IMR-90 (cell line): ENCODE measurements at regions not wholly inside any gene's neighbourhood (a gene's known extent, or its start where the extent isn't known, plus 50 kb on each side); places are given as distances from the start of the nearest gene placed in this dataset.

Experiments used
- ATAC-seq: fragments of 200-7000 bp; cut with Tn5 transposase; 2 replicates; pipeline ENCODE4 v1.9.1; 2020; ENCODE audit warnings: low read depth, mild to moderate bottlenecking, moderate library complexity
- BruUV-seq: library from RNA; stranded (reverse); fragments of 400-500 nt; replicated peaks from 2 replicates; lab custom pipeline; 2021; lab: Mats Ljungman, UMichigan
- CTCF ChIA-PET: fragments of 300-600 bp; formaldehyde crosslinking; extraction: SDS; loops from one replicate; lab custom pipeline; 2021; ENCODE audit warnings: antibody characterized with exemption; lab: Yijun Ruan, JAX
- POLR2A ChIA-PET: fragments of 300-600 bp; sonication (Branson Sonifier 250); formaldehyde crosslinking; loops from one replicate; lab custom pipeline; 2022; ENCODE audit warnings: antibody characterized with exemption; ENCODE audit not compliant: unreplicated experiment; lab: Charles Lee
- DNase-seq: peaks from one replicate; pipeline ENCODE4 v3.0.0; 2013
- H2AFZ ChIP-seq: replicated peaks from 2 replicates; pipeline ENCODE3; 2013; ENCODE audit warnings: low read length, mild to moderate bottlenecking; ENCODE audit not compliant: poor library complexity
- H2AK5ac ChIP-seq: 2 replicates; pipeline ENCODE4 v1.6.1; 2013; ENCODE audit warnings: low read depth, low read length, inconsistent platforms
- H2AK9ac ChIP-seq: replicated peaks from 2 replicates; pipeline ENCODE3; 2013; ENCODE audit warnings: mild to moderate bottlenecking, low read depth, low read length, moderate library complexity; ENCODE audit not compliant: poor library complexity
- H2BK120ac ChIP-seq: 2 replicates; pipeline ENCODE4 v1.6.1; 2013; ENCODE audit warnings: low read depth, low read length, inconsistent platforms
- H2BK15ac ChIP-seq: 3 replicates; pipeline ENCODE4 v1.6.1; 2013; ENCODE audit warnings: low read depth, low read length, inconsistent platforms
- H2BK20ac ChIP-seq: 2 replicates; pipeline ENCODE4 v1.6.1; 2013; ENCODE audit warnings: low read depth, mild to moderate bottlenecking, inconsistent platforms, low read length, moderate library complexity
- H2BK5ac ChIP-seq: 2 replicates; pipeline ENCODE4 v1.6.1; 2013; ENCODE audit warnings: mild to moderate bottlenecking, low read depth, low read length, inconsistent platforms; ENCODE audit not compliant: poor library complexity, severe bottlenecking
- H3K14ac ChIP-seq: replicated peaks from 2 replicates; pipeline ENCODE4 v1.6.1; 2013; ENCODE audit warnings: low read depth, low read length, inconsistent platforms
- H3K18ac ChIP-seq: 2 replicates; pipeline ENCODE4 v1.6.1; 2013; ENCODE audit warnings: low read depth, low read length, control low read depth
- H3K23ac ChIP-seq: 2 replicates; pipeline ENCODE4 v1.6.1; 2013; ENCODE audit warnings: low read depth, low read length, inconsistent platforms
- H3K27ac ChIP-seq: 2 replicates; pipeline ENCODE4 v1.5.1; 2013; ENCODE audit warnings: mild to moderate bottlenecking, control low read depth, low read length; ENCODE audit not compliant: insufficient read depth
- H3K27me3 ChIP-seq: 2 replicates; pipeline ENCODE4 v1.6.1; 2013; ENCODE audit warnings: low read length; ENCODE audit not compliant: control insufficient read depth, insufficient read depth
- H3K36me3 ChIP-seq: 2 replicates; pipeline ENCODE4 v1.6.1; 2013; ENCODE audit warnings: low read length, mixed read lengths; ENCODE audit not compliant: control insufficient read depth, insufficient read depth
- H3K4ac ChIP-seq: 2 replicates; pipeline ENCODE4 v1.6.1; 2013; ENCODE audit warnings: low read depth, low read length, inconsistent platforms
- H3K4me1 ChIP-seq: 2 replicates; pipeline ENCODE4 v1.6.1; 2013; ENCODE audit warnings: low read length, mixed read lengths; ENCODE audit not compliant: control insufficient read depth, insufficient read depth
- H3K4me2 ChIP-seq: 2 replicates; pipeline ENCODE4 v1.6.1; 2013; ENCODE audit warnings: low read depth, mild to moderate bottlenecking, control low read depth, low read length, moderate library complexity
- H3K4me3 ChIP-seq: 2 replicates; pipeline ENCODE4 v1.5.1; 2013; ENCODE audit warnings: low read depth, mild to moderate bottlenecking, control low read depth, low read length, moderate library complexity; ENCODE audit not compliant: insufficient read depth
- H3K56ac ChIP-seq: 2 replicates; pipeline ENCODE4 v1.6.1; 2013; ENCODE audit warnings: low read length, inconsistent platforms; ENCODE audit not compliant: insufficient read depth; ENCODE audit errors: extremely low read depth
- H3K79me1 ChIP-seq, 2 experiments: 2 replicates each; pipeline ENCODE4 v1.6.1; 2013; ENCODE audit warnings: low read length in 2 of 2, inconsistent platforms in 1 of 2, low read depth in 1 of 2
- H3K9ac ChIP-seq: 2 replicates; pipeline ENCODE4 v1.6.1; 2013; ENCODE audit warnings: low read depth, low read length, control low read depth
- H3K9me1 ChIP-seq: 2 replicates; pipeline ENCODE4 v1.6.1; 2013; ENCODE audit warnings: low read length, inconsistent platforms; ENCODE audit not compliant: insufficient read depth
- H3K9me3 ChIP-seq: 2 replicates; pipeline ENCODE4 v1.6.1; 2013; ENCODE audit warnings: low read length; ENCODE audit not compliant: control insufficient read depth, insufficient read depth
- H4K20me1 ChIP-seq: 2 replicates; pipeline ENCODE4 v1.6.1; 2013; ENCODE audit warnings: low read length, inconsistent platforms; ENCODE audit not compliant: insufficient read depth
- H4K5ac ChIP-seq: 2 replicates; pipeline ENCODE4 v1.6.1; 2013; ENCODE audit warnings: mild to moderate bottlenecking, low read depth, low read length, control low read depth
- H4K8ac ChIP-seq, 2 experiments: 2 replicates each; pipeline ENCODE4 v1.6.1; 2013; ENCODE audit warnings: low read depth in 2 of 2, low read length in 2 of 2, control low read depth in 1 of 2, inconsistent platforms in 1 of 2
- H4K91ac ChIP-seq: 2 replicates; pipeline ENCODE4 v1.6.1; 2013; ENCODE audit warnings: low read depth, low read length, inconsistent platforms; ENCODE audit not compliant: insufficient read depth
- BHLHE40 ChIP-seq: fragments of 150-350 bp; IDR thresholded peaks from 2 replicates; pipeline ENCODE4 v1.6.1; 2016; ENCODE audit warnings: mild to moderate bottlenecking, low read depth, low read length
- CEBPB ChIP-seq: IDR thresholded peaks from 2 replicates; pipeline ENCODE4 v1.6.1; 2012; ENCODE audit warnings: low read depth, low read length, improper control_type of control experiment
- CHD1 ChIP-seq: IDR thresholded peaks from 2 replicates; pipeline ENCODE4 v1.6.1; 2012; ENCODE audit warnings: low read depth, low read length, improper control_type of control experiment
- FOS ChIP-seq: fragments of 150-350 bp; IDR thresholded peaks from 2 replicates; pipeline ENCODE4 v1.6.1; 2016; ENCODE audit warnings: low read depth, low read length
- MAFK ChIP-seq: IDR thresholded peaks from 2 replicates; pipeline ENCODE4 v1.6.1; 2012; ENCODE audit warnings: low read depth, low read length, improper control_type of control experiment
- MAZ ChIP-seq: IDR thresholded peaks from 2 replicates; pipeline ENCODE4 v1.6.1; 2012; ENCODE audit warnings: low read depth, mild to moderate bottlenecking, low read length, improper control_type of control experiment, moderate library complexity, borderline replicate concordance
- MXI1 ChIP-seq: IDR thresholded peaks from 2 replicates; pipeline ENCODE4 v1.6.1; 2012; ENCODE audit warnings: low read depth, mild to moderate bottlenecking, low read length, moderate library complexity, borderline replicate concordance
- NFE2L2 ChIP-seq: fragments of 150-350 bp; IDR thresholded peaks from 2 replicates; pipeline ENCODE4 v1.6.1; 2016; ENCODE audit warnings: low read depth, mild to moderate bottlenecking, low read length
- POLR2A ChIP-seq: IDR thresholded peaks from 2 replicates; pipeline ENCODE4 v1.6.1; 2012; ENCODE audit warnings: mild to moderate bottlenecking, low read depth, low read length
- RCOR1 ChIP-seq: IDR thresholded peaks from 2 replicates; pipeline ENCODE4 v1.6.1; 2012; ENCODE audit warnings: mild to moderate bottlenecking, low read length, improper control_type of control experiment; ENCODE audit not compliant: insufficient replicate concordance
- RFX5 ChIP-seq: IDR thresholded peaks from 2 replicates; pipeline ENCODE4 v1.8.0; 2012; ENCODE audit warnings: low read depth, mild to moderate bottlenecking, low read length, moderate library complexity
- SMC3 ChIP-seq: fragments of 150-350 bp; IDR thresholded peaks from 2 replicates; pipeline ENCODE4 v1.6.1; 2016; ENCODE audit warnings: low read depth, mild to moderate bottlenecking, antibody characterized with exemption, low read length, moderate library complexity
- WGBS, 2 experiments: methylation state at CpG; one replicate each; pipeline versions ENCODE4 v1.1.5 to v1.1.7; 2013; ENCODE audit warnings: missing lambda C conversion rate in 2 of 2; ENCODE audit not compliant: insufficient read length in 1 of 2; ENCODE audit errors: extremely low coverage in 2 of 2; 5-methylcytosine and 5-hydroxymethylcytosine counted together
- dilution Hi-C: fragments of 300-500 bp; cut with HindIII; formaldehyde crosslinking; loops from one replicate; pipeline ENCODE4 v1.14.3; 2018; ENCODE audit warnings: low sequenced_read_pairs; ENCODE audit not compliant: unreplicated experiment
- in situ Hi-C: fragments of 300-500 bp; cut with MboI; formaldehyde crosslinking; loops from 3 replicates; pipeline ENCODE4 v1.14.3; 2019; ENCODE audit warnings: low sequenced_read_pairs, inconsistent platforms, mixed read lengths
- intact Hi-C: fragments of 100-400 bp; cut with micrococcal nuclease; formaldehyde crosslinking; loops from 2 replicates; pipeline ENCODE4 v1.10.0; 2022
- TF ChIP-seq, protein P1 (sequence below): fragments of 150-350 bp; IDR thresholded peaks from 2 replicates; pipeline ENCODE4 v1.6.1; 2016; ENCODE audit warnings: low read depth, mild to moderate bottlenecking, low read length, moderate library complexity, borderline replicate concordance
- TF ChIP-seq, protein P2 (sequence below): conservative IDR thresholded peaks from 2 replicates; pipeline ENCODE4 v1.5.1; 2012; ENCODE audit warnings: mild to moderate bottlenecking, low read depth, low read length, improper control_type of control experiment
- TF ChIP-seq, protein P3 (sequence below): fragments of 150-350 bp; IDR thresholded peaks from 2 replicates; pipeline ENCODE4 v1.6.1; 2017; ENCODE audit warnings: mild to moderate bottlenecking, antibody characterized with exemption, low read length, low read depth

DNA sequence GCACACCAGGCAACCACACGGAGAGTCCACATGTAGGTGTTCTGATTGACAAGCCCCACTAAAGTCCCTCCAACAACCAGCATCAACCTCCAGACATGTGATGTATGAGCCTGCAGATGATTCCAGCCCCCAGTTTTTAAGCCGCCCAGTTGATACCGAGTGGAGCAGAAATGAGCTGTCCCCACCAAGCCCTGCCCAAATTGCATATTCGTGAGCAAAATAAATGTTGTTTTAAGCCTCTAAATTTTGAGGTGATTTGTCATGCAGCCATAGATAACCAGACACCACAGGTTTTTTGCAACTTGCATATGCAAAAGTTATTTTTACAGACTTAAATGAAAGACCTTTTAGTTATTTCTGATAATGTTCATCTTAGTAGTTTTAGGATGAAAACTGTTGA lies 187.7 kb downstream of the PIK3R1 start:
- Histone ChIP-seq H4K8ac (no peak overlapping the region), H2BK120ac (no peak overlapping the region), H3K27ac (no peak overlapping the region), H2AFZ (no peak overlapping the region), H3K4me3 (no peak overlapping the region), H3K36me3 (no peaks in the 10 kb centered on the region), H3K9ac (no peak overlapping the region), H3K23ac (no peak overlapping the region), H3K14ac (no peak overlapping the region), H2AK9ac (no peak overlapping the region), H2BK15ac (no peak overlapping the region), H3K79me1 (no peaks in the 10 kb centered on the region), H4K91ac (no peak overlapping the region), H3K4me1 (no peaks in the 10 kb centered on the region), H4K20me1 (no peaks in the 10 kb centered on the region), H3K9me3 (no peaks in the 10 kb centered on the region), H3K4me2 (no peak overlapping the region), H2BK5ac (no peak overlapping the region), H4K5ac (no peak overlapping the region), H3K9me1 (no peaks in the 10 kb centered on the region), H3K4ac (no peak overlapping the region), H3K18ac (no peak overlapping the region), H3K56ac (no peak overlapping the region), H2BK20ac (no peak overlapping the region), H3K27me3 (no peaks in the 10 kb centered on the region), H2AK5ac (no peak overlapping the region)
- CTCF ChIA-PET, result no interaction called here
- BruUV-seq, result no TSS peak
- POLR2A ChIA-PET, result no interaction called here
- dilution Hi-C loops, result no loop called here
- ATAC-seq, result no peak
- no peak for DNase-seq
- TF ChIP-seq BHLHE40, result no peak
- TF ChIP-seq, protein P1, sequence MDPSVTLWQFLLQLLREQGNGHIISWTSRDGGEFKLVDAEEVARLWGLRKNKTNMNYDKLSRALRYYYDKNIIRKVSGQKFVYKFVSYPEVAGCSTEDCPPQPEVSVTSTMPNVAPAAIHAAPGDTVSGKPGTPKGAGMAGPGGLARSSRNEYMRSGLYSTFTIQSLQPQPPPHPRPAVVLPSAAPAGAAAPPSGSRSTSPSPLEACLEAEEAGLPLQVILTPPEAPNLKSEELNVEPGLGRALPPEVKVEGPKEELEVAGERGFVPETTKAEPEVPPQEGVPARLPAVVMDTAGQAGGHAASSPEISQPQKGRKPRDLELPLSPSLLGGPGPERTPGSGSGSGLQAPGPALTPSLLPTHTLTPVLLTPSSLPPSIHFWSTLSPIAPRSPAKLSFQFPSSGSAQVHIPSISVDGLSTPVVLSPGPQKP, result no peak
- TF ChIP-seq RFX5, result no peak
- TF ChIP-seq CEBPB, result no peak
- TF ChIP-seq, protein P2, sequence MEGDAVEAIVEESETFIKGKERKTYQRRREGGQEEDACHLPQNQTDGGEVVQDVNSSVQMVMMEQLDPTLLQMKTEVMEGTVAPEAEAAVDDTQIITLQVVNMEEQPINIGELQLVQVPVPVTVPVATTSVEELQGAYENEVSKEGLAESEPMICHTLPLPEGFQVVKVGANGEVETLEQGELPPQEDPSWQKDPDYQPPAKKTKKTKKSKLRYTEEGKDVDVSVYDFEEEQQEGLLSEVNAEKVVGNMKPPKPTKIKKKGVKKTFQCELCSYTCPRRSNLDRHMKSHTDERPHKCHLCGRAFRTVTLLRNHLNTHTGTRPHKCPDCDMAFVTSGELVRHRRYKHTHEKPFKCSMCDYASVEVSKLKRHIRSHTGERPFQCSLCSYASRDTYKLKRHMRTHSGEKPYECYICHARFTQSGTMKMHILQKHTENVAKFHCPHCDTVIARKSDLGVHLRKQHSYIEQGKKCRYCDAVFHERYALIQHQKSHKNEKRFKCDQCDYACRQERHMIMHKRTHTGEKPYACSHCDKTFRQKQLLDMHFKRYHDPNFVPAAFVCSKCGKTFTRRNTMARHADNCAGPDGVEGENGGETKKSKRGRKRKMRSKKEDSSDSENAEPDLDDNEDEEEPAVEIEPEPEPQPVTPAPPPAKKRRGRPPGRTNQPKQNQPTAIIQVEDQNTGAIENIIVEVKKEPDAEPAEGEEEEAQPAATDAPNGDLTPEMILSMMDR, result no peak
- no peak for TF ChIP-seq CHD1
- TF ChIP-seq POLR2A, result no peak
- TF ChIP-seq RCOR1, result no peak
- no peak for TF ChIP-seq SMC3
- no peak for TF ChIP-seq NFE2L2
- no peak for TF ChIP-seq MAFK
- TF ChIP-seq MAZ, result no peak
- TF ChIP-seq, protein P3, sequence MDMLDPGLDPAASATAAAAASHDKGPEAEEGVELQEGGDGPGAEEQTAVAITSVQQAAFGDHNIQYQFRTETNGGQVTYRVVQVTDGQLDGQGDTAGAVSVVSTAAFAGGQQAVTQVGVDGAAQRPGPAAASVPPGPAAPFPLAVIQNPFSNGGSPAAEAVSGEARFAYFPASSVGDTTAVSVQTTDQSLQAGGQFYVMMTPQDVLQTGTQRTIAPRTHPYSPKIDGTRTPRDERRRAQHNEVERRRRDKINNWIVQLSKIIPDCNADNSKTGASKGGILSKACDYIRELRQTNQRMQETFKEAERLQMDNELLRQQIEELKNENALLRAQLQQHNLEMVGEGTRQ, result no peak
- TF ChIP-seq FOS, result no peak
- no peak for TF ChIP-seq MXI1
- no CpG with 5 or more reads among the region's 4 CpGs for WGBS, 2 experiments
- intact Hi-C loops, result no loop called here
- in situ Hi-C loops, result no loop called here
